DOHH2 (cell line): ENCODE measurements at regions not wholly inside any gene's neighbourhood (a gene's known extent, or its start where the extent isn't known, plus 50 kb on each side); places are given as distances from the start of the nearest gene placed in this dataset.

ENCODE experiments used
- EZH2phosphoT487 ChIP-seq: fragments of 200-600 bp; sonication (generic); IDR thresholded peaks from 2 replicates; pipeline ENCODE4 v1.6.1; 2017; ENCODE audit warnings: borderline replicate concordance, mild to moderate bottlenecking, antibody characterized with exemption, low read length, moderate library complexity, mixed read lengths
- TF ChIP-seq, protein P1 (sequence below): fragments of 200-600 bp; sonication (generic); IDR thresholded peaks from one replicate; pipeline ENCODE4 v1.5.1; 2014; ENCODE audit warnings: antibody characterized with exemption, mild to moderate bottlenecking, low read depth, low read length; ENCODE audit not compliant: poor library complexity, severe bottlenecking

GRCh38 chr20:58038123-58038654 is 190.3 kb downstream of the ANKRD60 start:
- TF ChIP-seq, protein P1, sequence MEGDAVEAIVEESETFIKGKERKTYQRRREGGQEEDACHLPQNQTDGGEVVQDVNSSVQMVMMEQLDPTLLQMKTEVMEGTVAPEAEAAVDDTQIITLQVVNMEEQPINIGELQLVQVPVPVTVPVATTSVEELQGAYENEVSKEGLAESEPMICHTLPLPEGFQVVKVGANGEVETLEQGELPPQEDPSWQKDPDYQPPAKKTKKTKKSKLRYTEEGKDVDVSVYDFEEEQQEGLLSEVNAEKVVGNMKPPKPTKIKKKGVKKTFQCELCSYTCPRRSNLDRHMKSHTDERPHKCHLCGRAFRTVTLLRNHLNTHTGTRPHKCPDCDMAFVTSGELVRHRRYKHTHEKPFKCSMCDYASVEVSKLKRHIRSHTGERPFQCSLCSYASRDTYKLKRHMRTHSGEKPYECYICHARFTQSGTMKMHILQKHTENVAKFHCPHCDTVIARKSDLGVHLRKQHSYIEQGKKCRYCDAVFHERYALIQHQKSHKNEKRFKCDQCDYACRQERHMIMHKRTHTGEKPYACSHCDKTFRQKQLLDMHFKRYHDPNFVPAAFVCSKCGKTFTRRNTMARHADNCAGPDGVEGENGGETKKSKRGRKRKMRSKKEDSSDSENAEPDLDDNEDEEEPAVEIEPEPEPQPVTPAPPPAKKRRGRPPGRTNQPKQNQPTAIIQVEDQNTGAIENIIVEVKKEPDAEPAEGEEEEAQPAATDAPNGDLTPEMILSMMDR: no peak
- no peak for TF ChIP-seq EZH2phosphoT487
